GM10266 (cell line): ENCODE measurements at regions not wholly inside any gene's neighbourhood (a gene's known extent, or its start where the extent isn't known, plus 50 kb on each side); places are given as distances from the start of the nearest gene placed in this dataset.

ENCODE experiments used
- DNase-seq: peaks from one replicate; pipeline ENCODE4 v3.0.0; 2012; ENCODE audit errors: extremely low spot score
- TF ChIP-seq, protein P1 (sequence below): IDR thresholded peaks from 2 replicates; pipeline ENCODE4 v1.5.1; 2012; ENCODE audit warnings: mild to moderate bottlenecking, low read depth; ENCODE audit not compliant: control insufficient read depth, insufficient read depth; ENCODE audit errors: missing control alignments

GRCh38 chr18:37667836-37668235 is 102.2 kb upstream of the CELF4 start:
- DNase-seq, result no peak

DNA sequence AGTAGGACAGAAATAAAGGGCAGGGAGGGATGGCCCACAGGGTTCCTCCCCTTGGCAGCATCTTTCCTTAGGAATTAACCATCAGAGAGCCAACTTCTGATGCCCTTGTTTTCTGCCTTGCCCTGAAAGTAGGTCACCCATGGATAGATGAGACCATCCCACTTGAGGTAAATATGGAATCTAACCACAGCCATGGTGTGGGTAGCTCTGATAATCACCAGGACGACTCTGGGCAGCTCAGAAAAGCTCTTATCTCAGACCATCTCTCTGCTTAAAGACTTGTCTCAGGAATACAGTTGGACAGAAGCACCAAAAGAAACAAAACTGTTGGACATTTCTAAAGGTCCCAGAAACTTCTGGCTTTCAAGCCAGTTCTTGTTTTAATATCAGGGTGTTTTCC is 101.4 kb upstream of the CELF4 start:
- DNase-seq, result no peak
- TF ChIP-seq, protein P1, sequence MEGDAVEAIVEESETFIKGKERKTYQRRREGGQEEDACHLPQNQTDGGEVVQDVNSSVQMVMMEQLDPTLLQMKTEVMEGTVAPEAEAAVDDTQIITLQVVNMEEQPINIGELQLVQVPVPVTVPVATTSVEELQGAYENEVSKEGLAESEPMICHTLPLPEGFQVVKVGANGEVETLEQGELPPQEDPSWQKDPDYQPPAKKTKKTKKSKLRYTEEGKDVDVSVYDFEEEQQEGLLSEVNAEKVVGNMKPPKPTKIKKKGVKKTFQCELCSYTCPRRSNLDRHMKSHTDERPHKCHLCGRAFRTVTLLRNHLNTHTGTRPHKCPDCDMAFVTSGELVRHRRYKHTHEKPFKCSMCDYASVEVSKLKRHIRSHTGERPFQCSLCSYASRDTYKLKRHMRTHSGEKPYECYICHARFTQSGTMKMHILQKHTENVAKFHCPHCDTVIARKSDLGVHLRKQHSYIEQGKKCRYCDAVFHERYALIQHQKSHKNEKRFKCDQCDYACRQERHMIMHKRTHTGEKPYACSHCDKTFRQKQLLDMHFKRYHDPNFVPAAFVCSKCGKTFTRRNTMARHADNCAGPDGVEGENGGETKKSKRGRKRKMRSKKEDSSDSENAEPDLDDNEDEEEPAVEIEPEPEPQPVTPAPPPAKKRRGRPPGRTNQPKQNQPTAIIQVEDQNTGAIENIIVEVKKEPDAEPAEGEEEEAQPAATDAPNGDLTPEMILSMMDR, result no peak

More at GRCh38 chr18:37667836-37668235, 102.2 kb upstream of the CELF4 start:
- TF ChIP-seq, protein P1, result no peak

- no peak for DNase-seq
- TF ChIP-seq, protein P1, result no peak
Measured at GRCh38 chr18:37666451-37666850, 100.9 kb upstream of the CELF4 start.

DNA sequence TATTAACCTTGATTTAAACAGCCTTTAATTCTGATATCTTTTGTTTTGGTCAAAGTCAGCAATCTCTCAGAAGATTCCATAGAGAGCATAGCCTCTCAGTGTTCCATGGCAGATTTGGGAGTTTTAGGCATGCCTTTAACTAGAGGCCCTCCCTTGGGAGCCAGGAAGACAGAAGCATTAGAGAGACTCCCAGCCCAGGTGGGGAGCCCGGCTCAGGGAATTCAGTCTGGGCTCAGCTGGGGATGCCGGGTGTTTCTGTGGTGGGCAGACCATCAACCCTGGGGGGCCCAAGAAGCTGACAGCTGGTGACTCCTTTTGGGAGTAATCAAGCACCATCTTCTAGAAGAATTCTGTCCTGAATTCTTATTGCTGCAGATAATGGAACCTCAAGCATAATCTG is 99.7 kb upstream of the CELF4 start:
- TF ChIP-seq, protein P1, result no peak

GRCh38 chr18:37663446-37663845 is 97.8 kb upstream of the CELF4 start:
- DNase-seq, result no peak
- TF ChIP-seq, protein P1, result no peak

More for the DNA sequence above, 99.7 kb upstream of the CELF4 start:
- no peak for DNase-seq

DNA sequence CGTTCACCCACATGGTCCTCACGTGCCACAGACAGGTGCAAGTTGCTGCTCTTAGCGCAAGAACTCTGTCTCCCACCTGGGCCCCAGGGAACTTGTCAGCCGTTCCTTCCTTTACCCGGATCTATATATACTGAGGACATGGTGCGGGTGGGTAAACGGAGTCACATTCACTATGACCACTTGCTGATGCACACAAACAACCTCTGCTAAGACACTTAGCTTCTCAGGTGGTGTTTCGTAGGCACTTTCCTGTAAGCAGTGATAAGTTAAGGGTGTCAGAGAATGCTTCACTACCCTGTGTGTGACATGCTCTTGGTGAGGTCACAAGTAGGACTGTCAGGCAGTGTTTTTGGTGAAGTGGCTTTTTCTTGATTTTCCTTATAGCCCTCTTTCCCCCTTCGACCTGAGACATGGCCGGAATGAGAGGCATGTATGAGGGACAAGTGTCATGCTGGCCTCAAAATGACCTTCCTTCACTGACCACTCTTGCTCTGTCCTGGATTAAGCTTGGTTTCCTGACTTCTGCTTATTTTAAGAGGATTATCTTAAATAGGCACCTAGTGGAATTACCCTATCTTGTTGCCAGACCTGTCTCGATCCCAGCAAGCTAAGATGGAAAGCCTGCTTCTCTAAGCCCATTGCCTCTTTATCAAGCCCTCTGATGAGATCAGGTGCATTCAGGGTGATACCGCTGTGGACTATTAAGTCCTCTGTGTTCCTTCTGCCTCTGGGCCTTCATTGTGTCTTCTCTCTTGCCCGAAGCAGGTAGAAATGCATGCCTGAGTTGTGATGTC is 97.1 kb upstream of the CELF4 start:
- no peak for DNase-seq
- TF ChIP-seq, protein P1, result no peak

DNA sequence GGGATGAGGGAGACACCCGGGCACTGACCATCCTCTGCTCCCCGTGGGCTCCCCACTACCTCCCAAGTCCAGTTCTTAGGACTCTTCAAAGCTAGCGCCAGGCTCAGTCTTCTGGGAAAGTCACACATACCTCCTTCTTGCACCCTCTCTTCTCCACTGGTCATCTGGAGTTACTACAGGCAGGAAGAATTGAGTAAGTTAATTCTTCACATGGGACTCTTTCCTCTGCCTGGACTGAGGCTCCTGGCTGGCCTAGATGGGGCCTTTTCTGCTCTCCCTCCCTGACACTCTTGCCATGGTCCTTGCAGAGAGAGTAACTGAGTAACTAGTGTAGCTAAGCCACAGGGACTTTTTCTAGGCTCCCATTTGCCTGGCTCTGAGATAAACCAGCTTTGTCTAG is 96.5 kb upstream of the CELF4 start:
- DNase-seq, result no peak
- TF ChIP-seq, protein P1, result no peak
